ENCODE measurements at regions not wholly inside any gene's neighbourhood (a gene's known extent, or its start where the extent isn't known, plus 50 kb on each side); places are given as distances from the start of the nearest gene placed in this dataset.

GRCh38 chr2:65494078-65494477, 61.7 kb upstream of the SPRED2 start:
- TF ChIP-seq SPI1 (IDR thresholded peaks at IDR 0.05; ENCODE audit: borderline replicate concordance, low read depth) (no peak), REST (IDR thresholded peaks at IDR 0.05; ENCODE audit: insufficient replicate concordance, low read depth) (no peak), CTCF (IDR thresholded peaks at IDR 0.05; ENCODE audit: insufficient read depth, low read length) (no peak)
- H3K27ac ChIP-seq (replicated peaks), result no peak overlapping the region
- H3K27me3 ChIP-seq (ENCODE audit: insufficient read depth, poor library complexity, severe bottlenecking), result no peaks in the 10 kb centered on the region
- H3K4me3 ChIP-seq (replicated peaks; ENCODE audit: insufficient read depth, low read length), result no peak overlapping the region
- no peak for DNase-seq (ENCODE audit: low read depth in 1 of 2, low spot score in 1 of 2)

GRCh38 chr2:65491381-65491905, 59.0 kb upstream of the SPRED2 start:
- Histone ChIP-seq H3K27ac (replicated peaks) (no peak overlapping the region), H3K27me3 (ENCODE audit: insufficient read depth, poor library complexity, severe bottlenecking) (no peaks in the 10 kb centered on the region), H3K4me3 (replicated peaks; ENCODE audit: insufficient read depth, low read length) (no peak overlapping the region)
- TF ChIP-seq GABPA (IDR thresholded peaks at IDR 0.05; ENCODE audit: low read depth), result no peak
- no peak for TF ChIP-seq CTCF (IDR thresholded peaks at IDR 0.05; ENCODE audit: insufficient read depth, low read length)
- no peak for TF ChIP-seq REST (IDR thresholded peaks at IDR 0.05; ENCODE audit: insufficient replicate concordance, low read depth)
- TF ChIP-seq POLR2AphosphoS5 (IDR thresholded peaks at IDR 0.05; ENCODE audit: low read depth), result no peak
- TF ChIP-seq SPI1 (IDR thresholded peaks at IDR 0.05; ENCODE audit: borderline replicate concordance, low read depth), result no peak
- no peak for DNase-seq (ENCODE audit: low read depth in 1 of 2, low spot score in 1 of 2)

- TF ChIP-seq POLR2AphosphoS5 (IDR thresholded peaks at IDR 0.05; ENCODE audit: low read depth), result no peak
- no peak for TF ChIP-seq CTCF (IDR thresholded peaks at IDR 0.05; ENCODE audit: insufficient read depth, low read length)
- no peak for TF ChIP-seq REST (IDR thresholded peaks at IDR 0.05; ENCODE audit: insufficient replicate concordance, low read depth)
- no peak for TF ChIP-seq SPI1 (IDR thresholded peaks at IDR 0.05; ENCODE audit: borderline replicate concordance, low read depth)
- TF ChIP-seq GABPA (IDR thresholded peaks at IDR 0.05; ENCODE audit: low read depth), result no peak
- no peak overlapping the region for H3K27ac ChIP-seq (replicated peaks)
- H3K27me3 ChIP-seq (ENCODE audit: insufficient read depth, poor library complexity, severe bottlenecking), result no peaks in the 10 kb centered on the region
- DNase-seq (ENCODE audit: low read depth in 1 of 2, low spot score in 1 of 2), result no peak
- H3K4me3 ChIP-seq (replicated peaks; ENCODE audit: insufficient read depth, low read length), result no peak overlapping the region
Observed at GRCh38 chr2:65490222-65490621, 57.8 kb upstream of the SPRED2 start.

All from HL-60 (cell line).